Keratinocyte (primary cell): ENCODE measurements at regions not wholly inside any gene's neighbourhood (a gene's known extent, or its start where the extent isn't known, plus 50 kb on each side); places are given as distances from the start of the nearest gene placed in this dataset.

Source experiments
- DNase-seq: peaks from one replicate; pipeline ENCODE4 v3.0.0-alpha.2; 2011; ENCODE audit warnings: low read depth, missing footprints, low spot score
- FAIRE-seq: peaks from 2 replicates; lab custom pipeline; 2011; peaks lifted over from hg19 to GRCh38; lab: Jason Lieb, UNC
- H2AFZ ChIP-seq: 2 replicates; pipeline ENCODE4 v1.6.0; 2012; ENCODE audit warnings: low read length, control low read depth, inconsistent platforms; ENCODE audit not compliant: control insufficient read depth
- H3K27ac ChIP-seq: 2 replicates; pipeline ENCODE4 v1.5.1; 2011; ENCODE audit warnings: low read length; ENCODE audit not compliant: control insufficient read depth, insufficient read depth
- H3K27me3 ChIP-seq: 3 replicates; pipeline ENCODE4 v1.6.0; 2011; ENCODE audit warnings: low read length; ENCODE audit not compliant: control insufficient read depth, insufficient read depth; ENCODE audit errors: extremely low read depth
- H3K36me3 ChIP-seq, 2 experiments: 2 replicates in 1 of 2; 3 replicates in 1 of 2; pipeline ENCODE4 v1.5.1; 2011; ENCODE audit warnings: low read length in 2 of 2, mild to moderate bottlenecking in 1 of 2; ENCODE audit not compliant: control insufficient read depth in 2 of 2, insufficient read depth in 2 of 2; ENCODE audit errors: extremely low read depth in 1 of 2
- H3K4me1 ChIP-seq: 3 replicates; pipeline ENCODE4 v1.5.1; 2011; ENCODE audit warnings: low read length; ENCODE audit not compliant: control insufficient read depth, insufficient read depth; ENCODE audit errors: extremely low read depth
- H3K4me2 ChIP-seq: 3 replicates; pipeline ENCODE4 v1.6.0; 2011; ENCODE audit warnings: low read depth, low read length; ENCODE audit not compliant: control insufficient read depth, insufficient read depth; ENCODE audit errors: extremely low read depth
- H3K4me3 ChIP-seq, 3 experiments: fragments of 200-600 bp in 1 of 3; sonication (generic) in 1 of 3; 2 replicates in 2 of 3; 3 replicates in 1 of 3; pipeline ENCODE4 v1.5.1; 2011 to 2016; ENCODE audit warnings: low read length in 3 of 3, mild to moderate bottlenecking in 3 of 3, control low read depth in 2 of 3, inconsistent platforms in 1 of 3, low read depth in 1 of 3, mixed read lengths in 1 of 3, mixed run types in 1 of 3, moderate library complexity in 1 of 3; ENCODE audit not compliant: control insufficient read depth in 2 of 3, insufficient read depth in 2 of 3; ENCODE audit errors: extremely low read depth in 1 of 3
- H3K79me2 ChIP-seq: 2 replicates; pipeline ENCODE4 v1.6.0; 2012; ENCODE audit warnings: low read length; ENCODE audit not compliant: control insufficient read depth, insufficient read depth
- H3K9ac ChIP-seq: 3 replicates; pipeline ENCODE4 v1.6.0; 2011; ENCODE audit warnings: low read length; ENCODE audit not compliant: control insufficient read depth, insufficient read depth; ENCODE audit errors: extremely low read depth
- H3K9me1 ChIP-seq: 3 replicates; pipeline ENCODE4 v1.6.0; 2011; ENCODE audit warnings: low read length; ENCODE audit not compliant: control insufficient read depth, insufficient read depth; ENCODE audit errors: extremely low read depth
- H3K9me3 ChIP-seq: 2 replicates; pipeline ENCODE4 v1.5.1; 2012; ENCODE audit warnings: low read depth, low read length; ENCODE audit not compliant: control insufficient read depth
- H4K20me1 ChIP-seq: 3 replicates; pipeline ENCODE4 v1.6.0; 2011; ENCODE audit warnings: low read length; ENCODE audit not compliant: control insufficient read depth, insufficient read depth; ENCODE audit errors: extremely low read depth
- CTCF ChIP-seq, 3 experiments: IDR thresholded peaks in 1 of 3; conservative IDR thresholded peaks in 1 of 3; optimal IDR thresholded peaks in 1 of 3; 2 replicates in 2 of 3; 3 replicates in 1 of 3; pipeline versions ENCODE3 to v1.5.1; 2011; ENCODE audit warnings: low read length in 3 of 3, mild to moderate bottlenecking in 3 of 3, moderate library complexity in 2 of 3, control low read depth in 1 of 3, inconsistent platforms in 1 of 3; ENCODE audit not compliant: insufficient read depth in 2 of 3; ENCODE audit errors: extremely low read depth in 1 of 3
- EZH2 ChIP-seq: IDR thresholded peaks from one replicate; pipeline ENCODE4 v1.6.1; 2012; ENCODE audit warnings: inconsistent platforms, mild to moderate bottlenecking, low read length, moderate library complexity
- dilution Hi-C: fragments of 300-500 bp; cut with MboI; formaldehyde crosslinking; loops from one replicate; pipeline ENCODE4 v1.7.0; 2020; ENCODE audit warnings: low sequenced_read_pairs; ENCODE audit not compliant: extremely low pct_ligation_motif_present

GRCh38 chrX:69264158-69264581 lies 98.9 kb upstream of the PJA1 start:
- Histone ChIP-seq H3K4me2 (no peak overlapping the region), H3K27me3 (peaks cover 7% of the 10 kb centered on the region), H3K9me3 (no peaks in the 10 kb centered on the region), H3K36me3 (no peaks in the 10 kb centered on the region), H3K4me1 (no peaks in the 10 kb centered on the region), H3K27ac (no peak overlapping the region), H3K9me1 (no peaks in the 10 kb centered on the region), H4K20me1 (no peaks in the 10 kb centered on the region), H2AFZ (no peak overlapping the region), H3K79me2 (no peaks in the 10 kb centered on the region), H3K4me3 (no peak overlapping the region), H3K9ac (no peak overlapping the region)
- DNase-seq (no peak), FAIRE-seq (no peak)
- TF ChIP-seq EZH2 (no peak), CTCF (optimal IDR thresholded peaks at IDR 0.05 in 1 of 3, IDR thresholded peaks at IDR 0.05 in 1 of 3, conservative IDR thresholded peaks at IDR 0.05 in 1 of 3; ENCODE audit: extremely low read depth in 1 of 3, insufficient read depth in 2 of 3, low read length in 3 of 3) (no peak)
- dilution Hi-C loops, result no loop called here

GRCh38 chrX:69263251-69263820 lies 98.1 kb upstream of the PJA1 start:
- H3K79me2 ChIP-seq, result no peaks in the 10 kb centered on the region
- no peaks in the 10 kb centered on the region for H3K36me3 ChIP-seq
- no peak overlapping the region for H3K4me2 ChIP-seq
- no peaks in the 10 kb centered on the region for H3K4me1 ChIP-seq
- H3K27ac ChIP-seq, result no peak overlapping the region
- no peak overlapping the region for H3K4me3 ChIP-seq
- no peak for TF ChIP-seq CTCF (optimal IDR thresholded peaks at IDR 0.05 in 1 of 3, IDR thresholded peaks at IDR 0.05 in 1 of 3, conservative IDR thresholded peaks at IDR 0.05 in 1 of 3; ENCODE audit: extremely low read depth in 1 of 3, insufficient read depth in 2 of 3, low read length in 3 of 3)
- no peak for TF ChIP-seq EZH2
- peaks cover 7% of the 10 kb centered on the region for H3K27me3 ChIP-seq
- H2AFZ ChIP-seq, result no peak overlapping the region
- H3K9ac ChIP-seq, result no peak overlapping the region
- no peaks in the 10 kb centered on the region for H3K9me3 ChIP-seq
- dilution Hi-C loops, result no loop called here
- FAIRE-seq (no peak), DNase-seq (no peak)
- no peaks in the 10 kb centered on the region for H4K20me1 ChIP-seq
- no peaks in the 10 kb centered on the region for H3K9me1 ChIP-seq
